HUES6 (cell line): ENCODE measurements at regions not wholly inside any gene's neighbourhood (a gene's known extent, or its start where the extent isn't known, plus 50 kb on each side); places are given as distances from the start of the nearest gene placed in this dataset.

Experiments
- H3K27ac ChIP-seq: 2 replicates; pipeline ENCODE4 v1.7.0; 2013; ENCODE audit warnings: low read depth, mild to moderate bottlenecking, low read length, inconsistent platforms
- H3K27me3 ChIP-seq: 2 replicates; pipeline ENCODE4 v1.6.1; 2013; ENCODE audit warnings: low read length; ENCODE audit not compliant: control insufficient read depth, insufficient read depth
- H3K36me3 ChIP-seq: 2 replicates; pipeline ENCODE4 v1.6.1; 2013; ENCODE audit warnings: low read length; ENCODE audit not compliant: control insufficient read depth, insufficient read depth
- H3K4me1 ChIP-seq: 2 replicates; pipeline ENCODE4 v1.6.1; 2013; ENCODE audit warnings: low read length; ENCODE audit not compliant: control insufficient read depth, insufficient read depth
- H3K4me3 ChIP-seq: 2 replicates; pipeline ENCODE4 v1.5.1; 2013; ENCODE audit warnings: low read depth, low read length
- H3K9ac ChIP-seq: one replicate; pipeline ENCODE4 v1.6.1; 2013; ENCODE audit warnings: mild to moderate bottlenecking, low read length
- H3K9me3 ChIP-seq: 2 replicates; pipeline ENCODE4 v1.6.1; 2013; ENCODE audit warnings: low read depth, low read length; ENCODE audit not compliant: control insufficient read depth, insufficient read depth

DNA sequence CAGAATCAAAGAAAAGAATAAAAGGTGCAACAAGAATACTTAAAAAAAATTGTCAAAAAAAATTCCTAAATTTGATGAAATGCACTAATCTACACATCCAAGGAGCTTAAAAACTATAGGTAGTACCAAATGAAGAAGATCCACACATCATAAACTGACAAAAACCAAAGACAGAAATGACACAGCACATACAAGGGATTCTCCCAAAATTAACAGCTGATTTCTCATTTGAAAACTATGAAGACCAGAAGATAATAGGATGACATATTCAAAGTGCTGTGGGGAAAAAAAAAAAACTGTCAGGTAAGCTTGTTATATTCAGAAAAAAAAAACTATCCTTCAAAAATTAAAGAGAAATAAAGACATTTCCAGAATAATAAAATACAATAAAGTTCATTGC, 618.2 kb downstream of the TNS3 start:
- H3K27me3 ChIP-seq: no peaks in the 10 kb centered on the region
- H3K9ac ChIP-seq: no peak overlapping the region

DNA sequence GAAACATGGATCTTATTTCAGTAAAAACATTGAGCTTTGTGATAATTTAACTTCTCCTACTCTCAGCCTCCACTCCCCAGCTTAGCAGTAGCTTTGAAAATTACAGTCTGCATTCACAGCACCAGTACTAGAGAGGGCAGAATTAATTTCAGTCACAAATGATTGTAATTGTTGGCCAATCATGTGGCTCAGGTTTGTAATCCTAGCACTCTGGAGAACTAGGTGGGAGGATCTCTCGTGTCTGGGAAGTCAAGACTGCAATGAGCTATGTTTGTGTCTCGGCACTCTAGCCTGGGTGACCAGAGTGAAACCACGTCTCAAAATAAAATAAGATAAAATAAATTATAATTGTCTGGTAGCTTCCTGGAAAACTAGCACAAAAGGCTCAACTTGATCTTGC, 620.9 kb downstream of the TNS3 start:
- H3K9me3 ChIP-seq: peaks cover 18% of the 10 kb centered on the region
- H3K36me3 ChIP-seq: no peaks in the 10 kb centered on the region
- no peaks in the 10 kb centered on the region for H3K4me1 ChIP-seq
- H3K27ac ChIP-seq: no peak overlapping the region
- no peak overlapping the region for H3K4me3 ChIP-seq
- no peak overlapping the region for H3K9ac ChIP-seq
- H3K27me3 ChIP-seq: no peaks in the 10 kb centered on the region

More for the DNA sequence above, 618.2 kb downstream of the TNS3 start:
- Histone ChIP-seq H3K27ac (no peak overlapping the region), H3K9me3 (peaks cover 20% of the 10 kb centered on the region), H3K4me3 (no peak overlapping the region), H3K4me1 (no peaks in the 10 kb centered on the region), H3K36me3 (no peaks in the 10 kb centered on the region)

DNA sequence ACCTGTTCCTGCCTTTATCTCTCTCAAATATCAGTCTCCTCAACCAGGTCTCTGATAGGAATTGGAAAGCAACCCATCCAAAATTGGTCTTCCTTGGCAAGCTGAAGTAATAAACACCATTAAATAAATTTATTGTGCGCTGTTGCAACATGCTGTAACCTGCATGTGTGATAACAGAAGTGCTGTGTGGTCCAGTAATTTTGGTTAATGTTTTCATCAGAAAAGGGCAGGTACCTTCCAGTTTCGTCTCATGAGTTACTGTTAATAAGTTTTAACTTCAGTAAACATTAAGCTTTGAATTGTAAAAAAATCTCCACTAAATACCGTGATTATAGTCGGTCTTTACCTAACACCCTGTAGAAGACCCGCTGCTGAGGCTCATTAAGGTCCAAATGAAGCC, 624.7 kb downstream of the TNS3 start:
- no peaks in the 10 kb centered on the region for H3K4me1 ChIP-seq
- no peak overlapping the region for H3K27ac ChIP-seq
- H3K9ac ChIP-seq: no peak overlapping the region
- no peaks in the 10 kb centered on the region for H3K36me3 ChIP-seq
- no peak overlapping the region for H3K4me3 ChIP-seq
- H3K27me3 ChIP-seq: no peaks in the 10 kb centered on the region
- no peaks in the 10 kb centered on the region for H3K9me3 ChIP-seq

DNA sequence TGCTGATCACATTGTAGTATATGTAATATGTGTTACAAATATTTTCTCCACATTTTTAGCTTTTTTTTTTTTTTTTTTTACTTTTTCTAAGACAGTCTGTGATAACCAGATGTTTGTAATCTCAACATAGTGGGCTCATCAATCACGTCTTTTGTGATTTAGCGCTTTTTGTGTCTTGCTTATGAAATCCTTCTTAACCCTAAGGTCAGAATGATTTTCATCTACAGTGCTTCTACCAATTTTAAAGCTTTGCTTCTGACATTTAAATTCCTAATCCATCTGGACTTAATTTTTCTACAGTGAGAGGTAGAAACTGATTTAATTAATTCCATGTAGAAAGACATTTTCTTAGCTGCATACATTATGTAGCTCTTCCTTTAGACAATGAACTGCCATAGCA, 626.4 kb downstream of the TNS3 start:
- Histone ChIP-seq H3K4me3 (no peak overlapping the region), H3K36me3 (no peaks in the 10 kb centered on the region), H3K9ac (no peak overlapping the region), H3K9me3 (no peaks in the 10 kb centered on the region), H3K4me1 (no peaks in the 10 kb centered on the region), H3K27ac (no peak overlapping the region), H3K27me3 (no peaks in the 10 kb centered on the region)

DNA sequence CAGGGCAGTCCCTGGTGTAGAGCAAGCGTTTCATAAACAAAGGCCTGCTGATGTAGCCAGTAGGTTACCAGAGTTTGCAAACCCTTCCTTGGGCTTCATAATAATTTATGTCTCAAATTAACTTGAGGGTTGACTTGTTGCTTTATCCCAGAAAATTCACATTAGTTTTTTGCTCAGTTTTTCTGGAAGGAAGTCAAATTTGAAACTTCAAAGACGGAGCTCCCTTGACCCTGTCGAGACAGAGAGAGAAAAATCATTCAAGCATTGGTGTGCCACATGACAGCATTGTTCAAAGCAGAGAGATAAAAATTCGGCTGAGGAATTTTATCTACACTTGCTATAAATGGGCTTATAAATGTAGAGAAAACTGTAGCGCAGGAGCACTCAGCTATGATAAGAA, 627.7 kb downstream of the TNS3 start:
- Histone ChIP-seq H3K9me3 (no peaks in the 10 kb centered on the region), H3K4me1 (no peaks in the 10 kb centered on the region), H3K9ac (no peak overlapping the region), H3K27me3 (no peaks in the 10 kb centered on the region), H3K4me3 (no peak overlapping the region), H3K27ac (no peak overlapping the region), H3K36me3 (no peaks in the 10 kb centered on the region)

- Histone ChIP-seq H3K4me1 (no peaks in the 10 kb centered on the region), H3K36me3 (no peaks in the 10 kb centered on the region), H3K27ac (no peak overlapping the region), H3K4me3 (no peak overlapping the region), H3K9ac (no peak overlapping the region), H3K9me3 (no peaks in the 10 kb centered on the region), H3K27me3 (no peaks in the 10 kb centered on the region)
Measured at GRCh38 chr7:46953008-46953407, 628.9 kb downstream of the TNS3 start.

DNA sequence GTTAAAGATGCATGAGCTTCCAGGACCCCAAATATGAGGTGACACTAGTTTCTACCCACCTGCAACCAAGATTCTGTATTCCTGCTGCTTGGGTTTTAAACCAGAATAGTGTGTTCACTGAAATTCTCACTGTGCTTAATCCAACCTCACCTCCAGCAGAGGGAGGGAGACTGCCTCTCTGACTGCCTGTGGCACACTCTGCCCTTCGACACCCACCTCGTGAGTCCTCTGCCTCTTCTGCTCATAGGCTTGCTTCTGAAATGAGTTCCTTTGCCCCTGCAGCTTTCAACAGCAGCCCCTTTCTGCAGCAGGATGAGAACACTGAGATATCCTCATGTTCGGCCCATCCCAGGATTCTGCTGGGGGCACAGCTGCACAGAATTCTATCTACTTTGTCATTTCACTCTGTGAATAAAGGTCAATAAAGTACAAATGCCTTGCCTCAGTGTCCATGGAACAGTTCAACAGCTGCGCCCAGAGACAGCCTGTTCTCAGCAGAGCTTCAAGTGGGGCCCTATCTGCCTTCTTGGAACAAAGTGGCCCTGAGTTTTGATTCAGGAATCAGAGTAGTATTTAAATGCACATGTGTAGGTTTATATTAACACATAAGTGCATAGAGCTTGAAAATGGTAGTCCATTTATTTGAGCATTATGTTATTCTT, 632.5 kb downstream of the TNS3 start:
- Histone ChIP-seq H3K4me1 (no peaks in the 10 kb centered on the region), H3K9ac (no peak overlapping the region), H3K36me3 (no peaks in the 10 kb centered on the region), H3K27me3 (no peaks in the 10 kb centered on the region), H3K9me3 (no peaks in the 10 kb centered on the region), H3K27ac (no peak overlapping the region), H3K4me3 (no peak overlapping the region)

DNA sequence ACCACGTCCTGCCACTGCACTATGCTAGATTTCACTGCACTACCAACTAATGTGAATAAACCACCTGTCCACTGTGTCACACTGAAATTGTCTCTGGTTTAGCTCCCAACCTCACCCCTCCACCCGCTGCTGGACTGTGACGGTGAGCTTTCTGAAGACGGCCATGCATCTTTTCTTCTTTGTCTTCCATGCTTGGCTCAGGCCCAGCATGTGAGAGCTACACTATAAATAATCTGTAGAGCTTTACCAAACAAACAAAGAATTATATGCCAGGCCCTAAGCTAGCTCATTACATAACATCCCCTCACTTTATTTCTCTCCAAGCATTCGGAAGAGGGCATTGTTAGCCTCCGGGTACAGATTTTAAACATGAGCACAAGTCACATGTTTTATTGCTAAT, 633.2 kb downstream of the TNS3 start:
- no peaks in the 10 kb centered on the region for H3K9me3 ChIP-seq
- no peaks in the 10 kb centered on the region for H3K27me3 ChIP-seq
- H3K9ac ChIP-seq: no peak overlapping the region
- H3K27ac ChIP-seq: no peak overlapping the region
- H3K4me1 ChIP-seq: no peaks in the 10 kb centered on the region
- no peak overlapping the region for H3K4me3 ChIP-seq
- no peaks in the 10 kb centered on the region for H3K36me3 ChIP-seq

DNA sequence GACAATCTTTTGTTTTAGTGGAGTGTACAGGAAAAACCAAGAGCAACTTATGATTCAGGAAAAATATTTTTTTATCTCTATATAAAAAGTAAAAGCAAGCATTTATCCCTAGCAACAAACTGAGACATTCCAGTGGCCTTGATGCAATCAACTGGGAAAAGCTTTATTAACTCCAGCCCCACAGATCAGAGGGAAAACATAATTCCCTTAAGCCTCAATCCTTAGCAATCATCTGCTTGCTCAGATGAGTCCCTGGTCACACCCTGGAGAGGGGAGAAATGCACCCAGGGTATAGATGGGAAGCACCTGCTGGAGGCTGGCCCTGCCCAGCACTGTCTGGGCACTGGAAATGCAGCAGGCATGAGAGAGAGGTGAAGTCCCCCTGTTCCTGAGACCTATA, 636.6 kb downstream of the TNS3 start:
- no peak overlapping the region for H3K27ac ChIP-seq
- no peaks in the 10 kb centered on the region for H3K27me3 ChIP-seq
- H3K9me3 ChIP-seq: no peaks in the 10 kb centered on the region
- H3K36me3 ChIP-seq: no peaks in the 10 kb centered on the region
- no peak overlapping the region for H3K4me3 ChIP-seq
- no peaks in the 10 kb centered on the region for H3K4me1 ChIP-seq
- no peak overlapping the region for H3K9ac ChIP-seq

GRCh38 chr7:46943996-46944395, 637.9 kb downstream of the TNS3 start:
- no peaks in the 10 kb centered on the region for H3K4me1 ChIP-seq

GRCh38 chr7:46942574-46942973, 639.3 kb downstream of the TNS3 start:
- no peak overlapping the region for H3K9ac ChIP-seq
- H3K36me3 ChIP-seq: no peaks in the 10 kb centered on the region
- H3K4me1 ChIP-seq: no peaks in the 10 kb centered on the region
- H3K9me3 ChIP-seq: no peaks in the 10 kb centered on the region
- H3K4me3 ChIP-seq: no peak overlapping the region
- no peaks in the 10 kb centered on the region for H3K27me3 ChIP-seq
- no peak overlapping the region for H3K27ac ChIP-seq

More at GRCh38 chr7:46943996-46944395, 637.9 kb downstream of the TNS3 start:
- H3K27ac ChIP-seq: no peak overlapping the region
- no peaks in the 10 kb centered on the region for H3K9me3 ChIP-seq
- no peak overlapping the region for H3K4me3 ChIP-seq
- H3K36me3 ChIP-seq: no peaks in the 10 kb centered on the region
- no peaks in the 10 kb centered on the region for H3K27me3 ChIP-seq
- H3K9ac ChIP-seq: no peak overlapping the region

DNA sequence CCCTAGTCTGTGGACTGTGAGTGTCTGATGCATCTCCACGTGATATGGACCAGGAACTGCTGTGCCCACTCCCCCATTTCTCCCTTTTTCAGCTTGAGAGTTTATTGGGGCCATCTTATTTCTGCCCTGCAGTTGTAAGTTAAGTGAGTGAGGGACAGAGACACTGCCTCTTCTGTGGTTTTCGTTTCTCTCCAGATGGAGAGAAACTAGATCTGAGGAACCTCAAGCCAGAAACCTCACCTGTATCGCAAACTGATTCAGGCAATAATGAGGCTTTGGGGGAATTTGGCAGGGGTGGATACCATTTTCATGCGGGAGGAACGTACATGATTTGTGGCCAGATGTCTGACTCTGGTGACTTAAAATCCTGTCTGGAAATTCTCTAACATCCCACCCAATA, 641.7 kb downstream of the TNS3 start:
- no peaks in the 10 kb centered on the region for H3K9me3 ChIP-seq
- no peaks in the 10 kb centered on the region for H3K27me3 ChIP-seq
- no peak overlapping the region for H3K4me3 ChIP-seq
- no peaks in the 10 kb centered on the region for H3K4me1 ChIP-seq
- no peak overlapping the region for H3K27ac ChIP-seq
- no peaks in the 10 kb centered on the region for H3K36me3 ChIP-seq
- no peak overlapping the region for H3K9ac ChIP-seq
